DND-41 (cell line): ENCODE measurements at regions not wholly inside any gene's neighbourhood (a gene's known extent, or its start where the extent isn't known, plus 50 kb on each side); places are given as distances from the start of the nearest gene placed in this dataset.

Experiments
- EZH2 ChIP-seq: IDR thresholded peaks from 3 replicates; pipeline ENCODE4 v1.6.1; 2012; ENCODE audit warnings: borderline replicate concordance, low read depth, mild to moderate bottlenecking, moderate library complexity, low read length, inconsistent platforms; ENCODE audit not compliant: severe bottlenecking
- TF ChIP-seq, protein P1 (sequence below): IDR thresholded peaks from 2 replicates; pipeline ENCODE4 v1.5.1; 2012; ENCODE audit warnings: borderline replicate concordance, low read length, moderate library complexity, mild to moderate bottlenecking; ENCODE audit not compliant: poor library complexity, severe bottlenecking; ENCODE audit errors: extremely low read depth

DNA sequence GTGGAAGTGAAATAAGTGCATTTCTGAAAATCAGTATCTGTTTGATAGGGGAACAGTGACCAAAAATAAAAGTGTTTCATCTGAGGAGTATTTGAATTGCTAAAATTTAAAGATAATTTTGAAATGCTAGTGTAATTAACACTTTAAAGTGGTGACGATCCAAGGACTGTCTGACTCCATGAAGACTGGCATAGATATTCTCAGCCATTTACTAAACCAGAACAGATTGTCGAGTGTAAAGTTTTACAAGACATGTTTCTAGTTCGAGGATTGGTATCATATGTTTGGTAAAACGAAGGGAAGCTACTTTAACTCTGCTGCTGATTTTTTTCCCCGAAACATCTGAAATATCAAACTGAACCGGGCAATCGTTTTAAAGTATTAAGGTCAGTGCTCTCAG lies 417.9 kb downstream of the EPHA4 start:
- TF ChIP-seq, protein P1, sequence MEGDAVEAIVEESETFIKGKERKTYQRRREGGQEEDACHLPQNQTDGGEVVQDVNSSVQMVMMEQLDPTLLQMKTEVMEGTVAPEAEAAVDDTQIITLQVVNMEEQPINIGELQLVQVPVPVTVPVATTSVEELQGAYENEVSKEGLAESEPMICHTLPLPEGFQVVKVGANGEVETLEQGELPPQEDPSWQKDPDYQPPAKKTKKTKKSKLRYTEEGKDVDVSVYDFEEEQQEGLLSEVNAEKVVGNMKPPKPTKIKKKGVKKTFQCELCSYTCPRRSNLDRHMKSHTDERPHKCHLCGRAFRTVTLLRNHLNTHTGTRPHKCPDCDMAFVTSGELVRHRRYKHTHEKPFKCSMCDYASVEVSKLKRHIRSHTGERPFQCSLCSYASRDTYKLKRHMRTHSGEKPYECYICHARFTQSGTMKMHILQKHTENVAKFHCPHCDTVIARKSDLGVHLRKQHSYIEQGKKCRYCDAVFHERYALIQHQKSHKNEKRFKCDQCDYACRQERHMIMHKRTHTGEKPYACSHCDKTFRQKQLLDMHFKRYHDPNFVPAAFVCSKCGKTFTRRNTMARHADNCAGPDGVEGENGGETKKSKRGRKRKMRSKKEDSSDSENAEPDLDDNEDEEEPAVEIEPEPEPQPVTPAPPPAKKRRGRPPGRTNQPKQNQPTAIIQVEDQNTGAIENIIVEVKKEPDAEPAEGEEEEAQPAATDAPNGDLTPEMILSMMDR, result no peak
- TF ChIP-seq EZH2, result no peak
